Middle frontal gyrus (tissue), 1 donor: ENCODE measurements at regions not wholly inside any gene's neighbourhood (a gene's known extent, or its start where the extent isn't known, plus 50 kb on each side); places are given as distances from the start of the nearest gene placed in this dataset.

Source experiments
- DNase-seq: peaks from one replicate; pipeline ENCODE4 v3.0.0-alpha.2; 2015; ENCODE audit warnings: low spot score; ENCODE audit errors: extremely low spot score

DNA sequence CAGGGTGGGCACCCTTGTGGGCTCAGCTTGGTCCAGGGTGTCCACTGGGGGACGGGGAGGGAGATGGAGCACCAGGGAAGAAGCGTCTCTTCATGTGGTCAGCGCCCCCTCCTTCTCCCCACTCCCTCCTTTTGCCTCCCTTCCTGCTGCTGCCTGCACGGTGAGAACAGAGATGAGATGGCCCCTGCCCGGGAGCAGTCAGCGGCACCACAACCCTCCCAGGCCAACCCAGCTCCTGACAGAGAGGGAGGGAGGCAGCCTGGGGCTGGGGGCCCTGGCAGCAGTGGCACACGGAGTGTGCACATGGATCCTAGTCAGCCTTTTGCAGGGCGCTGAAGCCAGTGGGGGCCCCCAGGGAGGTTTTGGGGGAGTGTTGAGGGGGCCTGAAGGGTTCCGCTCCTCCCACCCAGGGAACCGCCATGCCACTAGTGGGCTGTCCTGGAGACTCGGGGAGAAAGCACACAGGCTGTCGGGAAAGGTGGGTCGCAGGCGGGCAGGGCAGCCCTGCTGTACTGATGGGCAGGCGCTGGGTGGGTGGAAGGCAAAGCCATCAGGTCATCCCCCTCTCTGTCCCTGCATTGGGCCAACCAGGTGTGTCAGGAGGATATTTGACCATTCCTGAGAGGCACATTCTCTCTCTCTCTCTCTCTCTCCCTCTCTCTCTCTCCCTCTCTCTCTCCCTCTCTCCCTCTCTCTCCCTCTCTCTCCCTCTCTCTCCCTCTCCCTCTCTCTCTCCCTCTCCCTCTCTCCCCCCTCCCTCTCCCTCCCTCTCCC is 94.3 kb upstream of the BHLHE23 start:
- no peak for DNase-seq

DNA sequence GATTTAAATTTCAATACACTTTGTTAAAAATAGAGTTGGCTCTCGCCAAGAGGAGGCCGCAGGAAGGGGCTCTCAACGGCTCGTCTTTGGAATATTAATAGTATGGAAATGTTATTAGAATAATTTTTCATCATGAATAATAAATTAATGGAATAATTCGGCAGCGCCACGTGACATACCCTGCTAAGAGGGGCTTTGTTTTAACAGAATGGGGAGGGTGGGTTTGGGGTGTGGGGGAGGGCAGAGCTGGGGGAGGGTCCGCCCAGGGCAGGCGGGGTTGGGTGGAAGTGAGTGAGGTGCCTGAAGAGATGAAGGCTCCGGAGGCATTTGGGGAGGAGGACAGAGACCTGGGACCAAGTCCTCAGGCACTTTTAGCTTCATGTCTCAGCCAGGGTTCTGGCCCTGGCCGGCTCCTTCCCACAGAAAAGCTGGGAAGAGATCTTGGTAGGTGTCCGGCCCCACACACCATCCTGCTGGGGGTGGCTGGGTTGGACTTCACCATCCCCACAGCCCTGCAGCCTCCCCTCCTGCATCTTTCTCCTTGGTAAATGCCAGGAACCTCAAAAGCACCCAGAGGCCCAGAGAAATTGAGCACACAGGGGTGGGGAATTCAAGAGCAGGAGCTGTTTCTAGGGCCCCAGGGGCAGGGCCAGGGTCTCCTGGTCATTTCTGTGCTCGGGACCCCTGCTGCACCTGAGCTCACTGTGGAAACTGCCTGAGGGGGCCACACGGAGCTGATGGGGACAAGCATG is 93.6 kb upstream of the BHLHE23 start:
- DNase-seq: no peak

DNA sequence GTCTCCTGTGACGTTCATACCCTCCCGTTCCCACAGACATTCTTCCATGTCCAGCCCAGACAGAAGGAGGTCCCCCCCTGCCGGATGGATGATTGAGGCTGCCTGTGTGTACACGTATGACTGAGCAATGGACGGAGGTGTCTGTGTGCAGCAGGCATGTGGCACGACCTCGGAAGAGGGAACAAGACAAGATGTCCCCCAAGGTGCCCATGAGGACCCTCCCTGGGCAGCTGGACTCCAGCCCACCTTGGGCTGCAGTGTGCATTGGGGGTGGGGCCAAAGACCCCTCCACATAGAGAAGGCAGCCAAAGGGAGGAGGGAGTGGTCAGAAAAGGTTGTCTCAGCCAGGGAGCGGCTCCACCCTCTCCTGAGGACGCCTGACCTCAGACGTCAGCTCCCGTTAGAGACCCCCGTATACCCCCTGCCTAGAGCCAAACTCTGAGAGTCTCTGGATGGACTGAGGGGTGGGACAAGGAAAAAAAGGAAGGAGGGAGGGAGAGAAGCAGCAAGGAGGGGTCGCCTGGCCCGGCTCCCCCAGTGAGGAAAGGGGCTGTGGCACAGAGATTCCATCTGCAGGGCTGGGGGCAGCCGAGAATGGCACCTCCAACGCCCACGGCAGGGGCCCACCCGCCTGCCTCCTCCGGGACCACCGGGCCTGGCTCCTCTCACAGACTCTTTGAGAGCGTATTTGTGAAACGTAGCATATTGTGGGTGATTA is 92.9 kb upstream of the BHLHE23 start:
- no peak for DNase-seq

DNA sequence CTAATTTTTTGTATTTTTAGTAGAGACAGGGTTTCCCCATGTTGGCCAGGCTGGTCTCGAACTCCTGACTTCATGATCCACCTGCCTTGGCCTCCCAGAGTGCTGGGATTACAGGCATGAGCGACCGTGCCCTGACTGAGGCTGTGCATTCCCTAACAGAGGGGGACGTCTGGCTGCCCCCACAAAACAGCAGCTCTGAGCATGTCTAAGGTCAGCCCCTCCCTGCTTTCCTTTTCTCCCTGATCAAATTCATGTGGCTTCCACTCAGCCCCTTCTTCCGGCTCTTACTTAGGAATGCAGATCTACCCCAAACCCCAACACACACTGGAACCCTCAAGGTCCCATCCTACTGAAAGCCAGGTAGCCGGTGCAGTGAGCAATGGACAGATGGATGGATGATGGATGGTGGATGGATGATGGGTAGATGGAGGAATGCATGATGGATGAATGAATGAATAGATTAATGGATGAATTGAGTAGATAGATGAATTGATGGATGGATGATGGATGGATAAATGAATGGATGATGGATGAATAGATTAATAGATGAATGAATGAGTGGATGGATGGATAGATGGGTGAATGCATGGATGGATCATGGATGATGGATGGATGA is 91.5 kb upstream of the BHLHE23 start:
- no peak for DNase-seq

DNA sequence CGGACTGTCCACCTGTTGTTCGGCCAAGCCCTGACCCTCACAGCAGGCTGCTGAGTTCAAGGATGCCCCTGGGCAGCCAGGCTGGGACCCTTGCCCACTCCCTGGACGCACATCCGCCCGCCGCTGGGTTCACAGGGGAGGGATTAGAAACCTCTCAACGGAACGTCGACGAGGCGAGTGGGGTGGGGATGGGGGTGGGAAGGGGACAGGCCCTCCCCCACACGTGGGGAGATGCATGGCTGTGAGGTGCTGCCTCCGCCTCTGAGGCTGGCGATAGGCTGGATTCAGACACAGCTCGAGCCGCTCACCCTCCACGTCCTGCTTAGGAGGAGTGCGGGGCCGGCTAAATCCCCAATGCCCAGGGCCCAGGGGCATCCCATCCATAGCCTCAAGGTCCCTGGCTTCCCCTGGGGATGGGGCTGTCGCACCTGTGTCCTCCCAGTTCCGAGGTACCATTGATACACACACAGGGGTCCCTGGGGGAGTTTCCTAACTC is 90.6 kb upstream of the BHLHE23 start:
- no peak for DNase-seq

DNA sequence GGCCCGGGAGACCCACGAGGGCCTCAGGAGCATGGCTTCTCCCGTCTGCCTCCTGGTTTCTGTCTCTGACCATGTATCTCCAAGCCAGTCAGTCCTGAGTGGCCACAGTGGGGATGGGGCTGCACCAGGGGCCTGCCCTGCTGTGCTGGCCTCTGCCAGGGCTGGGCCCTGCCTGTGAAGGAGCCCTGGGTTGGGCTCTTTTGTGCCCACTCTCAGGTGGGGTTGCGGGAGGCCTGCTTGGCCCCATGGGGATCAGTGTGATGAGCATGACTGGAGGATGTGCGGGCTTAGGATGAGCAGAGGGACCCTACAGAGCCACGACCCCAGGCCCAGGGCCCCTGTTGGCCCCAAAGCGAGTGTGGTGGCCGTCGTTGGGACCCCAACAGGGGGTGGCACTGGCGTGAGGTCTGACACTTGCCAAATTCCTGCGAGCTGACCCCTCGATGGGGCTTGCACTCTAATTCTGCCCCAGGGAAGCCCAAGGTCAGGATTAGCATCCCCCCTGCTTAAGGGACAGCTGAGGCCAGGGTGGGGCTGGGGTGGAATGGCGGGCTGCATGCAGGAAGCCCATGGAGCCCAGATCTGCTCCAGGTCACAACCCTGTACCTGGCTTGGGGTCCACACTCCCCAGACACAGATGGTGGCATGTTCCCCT is 90.0 kb upstream of the BHLHE23 start:
- no peak for DNase-seq

DNA sequence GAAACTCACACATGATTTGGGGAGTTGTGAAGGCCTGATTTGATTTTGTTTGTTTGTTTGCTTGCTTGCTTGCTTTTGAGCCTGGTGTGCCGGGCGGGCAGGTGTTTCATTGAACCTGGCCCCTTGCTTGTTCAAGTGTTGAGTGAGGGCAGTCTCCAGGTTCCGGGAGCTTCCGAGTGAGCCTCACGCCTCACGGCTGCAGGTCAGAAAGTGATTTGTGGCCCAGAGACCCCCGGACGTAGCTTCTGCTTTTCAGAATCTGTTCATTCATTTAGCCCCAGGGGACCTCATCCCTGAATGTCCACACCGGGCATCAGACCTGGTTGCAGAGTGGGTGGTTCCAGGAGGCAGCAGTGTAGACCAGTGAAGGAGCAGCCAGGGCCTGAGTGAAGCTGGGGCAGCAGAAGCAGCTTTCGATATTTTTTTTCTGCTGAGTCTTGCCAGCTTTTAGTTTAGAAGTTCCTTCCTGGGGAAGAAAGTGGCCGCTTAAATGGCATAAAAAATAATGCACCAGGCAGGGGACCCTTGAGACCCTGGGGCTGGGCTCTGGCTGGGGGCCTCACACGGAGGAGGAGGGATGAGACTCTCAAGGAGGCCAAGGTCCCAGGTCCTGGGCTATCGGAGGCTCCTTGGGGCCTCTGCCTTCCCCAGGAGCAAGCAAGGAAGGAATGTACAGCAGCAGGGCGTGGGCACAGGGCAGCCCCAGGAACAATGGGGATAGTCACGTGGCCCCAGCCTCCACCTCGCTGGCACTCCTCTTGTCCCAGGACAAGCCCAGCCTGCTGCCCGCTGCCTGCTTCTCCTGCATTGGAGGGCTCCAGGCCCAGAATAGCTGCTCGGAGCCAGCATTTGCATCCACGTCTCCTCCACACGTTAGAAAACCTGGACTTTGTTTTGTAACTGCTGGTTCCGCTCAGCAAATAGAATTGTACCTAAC is 89.2 kb upstream of the BHLHE23 start:
- no peak for DNase-seq

DNA sequence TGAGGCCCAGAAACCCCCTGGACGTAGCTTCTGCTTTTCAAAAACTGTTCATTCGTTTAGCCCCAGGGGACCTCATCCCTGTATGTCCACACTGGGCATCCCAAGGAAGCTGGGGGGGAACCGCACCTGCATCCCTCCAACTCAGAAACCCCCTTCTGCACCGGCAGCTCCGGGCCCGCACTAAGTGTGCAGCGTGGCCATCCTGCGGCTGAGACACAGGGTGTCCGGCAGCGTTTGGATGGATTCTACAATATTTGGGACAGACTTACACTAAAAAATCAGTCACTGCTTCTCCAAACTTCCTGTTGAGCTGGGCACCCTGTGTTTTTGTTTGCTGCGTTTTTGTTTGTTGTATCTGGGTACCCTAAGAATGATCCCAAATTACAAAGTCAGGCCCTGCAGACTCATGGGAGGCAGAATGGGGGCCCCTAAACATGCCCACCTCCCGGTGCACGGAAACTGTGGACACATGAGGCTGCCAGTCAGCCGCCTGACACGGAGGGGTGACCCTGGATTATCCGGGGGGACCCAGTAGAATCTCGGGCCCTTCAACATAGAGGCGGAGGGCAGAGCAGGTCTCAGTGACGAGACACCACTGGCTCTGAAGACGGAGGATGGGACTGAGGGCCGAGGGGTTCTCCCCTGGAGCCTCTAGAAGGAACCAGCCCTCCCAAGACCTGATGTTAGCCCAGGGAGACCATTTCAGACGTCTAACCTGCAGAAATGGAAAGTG is 88.2 kb upstream of the BHLHE23 start:
- DNase-seq: no peak

DNA sequence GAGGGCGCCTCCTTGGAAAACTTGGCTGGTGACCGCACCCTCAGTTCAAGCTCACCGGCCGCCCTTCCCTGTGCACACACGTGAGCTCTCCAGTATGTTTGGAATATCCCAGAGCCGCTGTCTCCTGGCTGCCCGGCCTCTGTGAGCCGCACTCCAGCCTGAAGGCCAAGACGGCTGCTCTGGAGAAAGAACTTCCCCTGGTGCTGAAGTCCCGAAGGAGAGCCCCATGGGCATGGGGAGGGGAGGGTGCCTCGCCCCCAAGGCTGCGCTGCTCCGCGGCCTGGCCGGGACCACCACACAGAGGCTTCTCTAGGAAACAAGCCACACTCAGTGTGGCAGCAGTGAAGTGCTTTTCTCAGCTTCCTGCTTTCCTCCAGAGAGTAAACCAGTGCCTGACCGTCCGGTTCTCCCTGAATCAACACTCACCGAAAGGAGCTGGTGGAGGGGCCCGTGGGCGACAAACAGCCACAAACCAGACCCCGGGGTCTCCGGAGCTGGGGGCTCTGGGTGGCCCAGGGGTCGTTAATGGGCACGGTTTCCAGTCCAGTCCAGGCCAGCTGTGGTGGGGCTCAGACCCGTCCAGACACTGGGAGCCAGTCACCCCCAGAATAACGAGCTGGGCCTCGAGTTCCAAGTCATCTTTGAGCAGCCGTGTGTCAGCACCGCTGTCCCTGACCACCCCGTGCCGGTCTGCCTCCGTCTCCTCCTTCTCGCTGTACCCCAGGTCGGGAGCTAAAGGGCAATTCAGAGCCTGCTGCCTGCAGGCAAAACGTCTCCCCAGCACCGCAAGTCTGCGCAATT is 87.4 kb upstream of the BHLHE23 start:
- DNase-seq: no peak

DNA sequence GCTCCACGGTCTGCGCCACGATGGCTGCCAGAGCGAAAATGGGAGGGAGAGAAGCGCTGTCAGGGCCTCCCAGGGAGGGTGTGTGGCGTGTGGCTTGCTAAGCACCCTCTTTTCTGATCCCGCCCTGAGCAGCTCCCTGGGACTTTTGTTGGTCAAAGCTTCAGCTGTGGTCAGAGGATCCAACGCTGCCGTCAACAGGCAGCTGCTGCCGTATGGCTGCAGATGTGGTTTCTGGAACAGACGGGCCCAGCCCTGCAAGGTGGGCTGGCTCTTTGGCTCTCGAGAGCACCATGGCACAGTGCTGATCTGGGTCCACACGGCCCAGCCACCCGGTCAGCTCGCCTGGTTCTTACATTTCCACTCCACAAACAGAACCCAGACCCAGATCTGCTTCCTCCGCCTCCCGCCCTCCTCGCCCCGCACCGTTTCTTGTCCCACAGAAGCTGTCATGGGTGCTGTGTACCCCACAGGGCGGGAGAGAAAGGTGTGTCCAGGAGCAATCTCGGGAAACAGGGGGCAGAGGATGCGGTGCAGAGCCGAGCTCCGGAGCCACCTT is 86.0 kb upstream of the BHLHE23 start:
- no peak for DNase-seq

DNA sequence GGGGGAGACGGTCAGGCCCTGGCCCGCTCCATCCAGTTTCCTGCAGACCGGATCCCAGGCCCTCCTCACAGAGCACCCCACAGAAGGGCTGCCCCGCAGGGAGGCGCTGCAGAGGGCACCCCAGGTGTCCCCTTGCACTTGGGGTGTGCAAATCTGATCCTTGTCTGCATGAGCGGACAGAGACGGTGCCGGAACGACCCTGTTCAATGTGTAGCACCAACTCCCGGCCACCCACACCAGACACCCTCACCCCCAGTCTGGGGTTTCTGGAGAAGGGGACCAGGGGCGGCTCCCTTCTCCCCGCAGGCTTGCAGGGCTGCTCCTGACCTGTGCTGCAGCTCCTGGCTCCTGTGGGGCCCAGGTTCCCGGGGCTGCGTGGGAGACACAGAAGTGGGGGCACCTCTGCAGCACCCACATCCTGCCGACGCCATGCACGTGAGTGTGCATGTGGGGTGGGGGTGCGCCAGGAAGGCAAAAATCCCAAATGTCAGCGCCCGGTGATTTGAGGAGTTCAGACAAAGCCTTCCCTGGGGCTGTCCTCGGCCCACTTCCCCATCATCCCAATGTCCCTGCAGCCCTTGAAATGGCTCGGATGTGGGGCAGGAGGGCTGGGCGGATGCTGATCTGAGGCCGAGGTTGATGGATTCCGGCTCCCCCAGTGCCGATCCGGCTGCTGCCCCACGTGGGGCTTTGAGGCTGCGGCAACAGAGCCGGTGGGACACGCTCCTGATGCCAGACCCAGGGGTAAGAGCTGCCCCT is 85.3 kb upstream of the BHLHE23 start:
- no peak for DNase-seq

DNA sequence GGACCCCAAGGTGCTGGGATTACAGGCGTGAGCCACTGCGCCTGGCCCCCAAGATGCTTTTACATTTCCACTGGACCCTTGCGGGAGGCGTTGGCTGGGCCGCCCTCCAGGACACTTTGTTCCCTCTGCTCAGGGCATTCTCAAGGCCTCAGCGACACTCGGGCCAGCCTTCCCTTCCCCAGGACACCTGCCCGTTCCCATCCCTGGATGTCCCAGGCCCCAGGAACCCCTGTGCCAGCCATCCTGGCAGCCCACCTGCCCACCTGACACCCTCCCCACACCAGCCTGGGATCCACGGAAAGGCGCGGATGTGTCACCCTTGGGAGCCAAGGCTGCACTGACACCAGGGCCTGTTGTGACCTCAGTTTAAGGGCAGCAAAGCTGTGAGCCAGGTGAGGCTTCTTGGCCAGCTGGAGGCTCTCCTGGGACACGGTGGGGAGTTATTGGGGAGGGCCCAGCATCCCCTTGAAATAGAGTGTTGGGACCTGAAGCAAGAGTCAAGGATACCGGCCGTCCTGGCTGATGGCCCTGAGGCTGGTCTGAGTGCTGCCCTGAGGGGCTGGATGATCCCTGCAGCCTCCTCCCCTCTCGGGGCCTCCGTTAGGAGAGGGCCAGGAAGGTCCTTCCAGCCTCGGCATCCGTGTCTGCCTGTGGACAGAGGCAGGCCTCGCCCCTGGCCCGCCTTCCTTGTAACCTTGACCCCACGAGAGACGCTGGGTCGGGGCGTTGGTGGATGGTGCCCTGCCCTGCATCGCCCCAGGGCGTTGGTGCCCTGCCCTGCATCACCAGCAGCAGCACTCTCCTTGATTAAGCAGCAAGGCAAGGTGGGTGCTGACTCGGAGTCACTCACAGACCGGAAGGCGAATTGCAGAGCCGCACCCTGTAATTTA is 84.2 kb upstream of the BHLHE23 start:
- no peak for DNase-seq

DNA sequence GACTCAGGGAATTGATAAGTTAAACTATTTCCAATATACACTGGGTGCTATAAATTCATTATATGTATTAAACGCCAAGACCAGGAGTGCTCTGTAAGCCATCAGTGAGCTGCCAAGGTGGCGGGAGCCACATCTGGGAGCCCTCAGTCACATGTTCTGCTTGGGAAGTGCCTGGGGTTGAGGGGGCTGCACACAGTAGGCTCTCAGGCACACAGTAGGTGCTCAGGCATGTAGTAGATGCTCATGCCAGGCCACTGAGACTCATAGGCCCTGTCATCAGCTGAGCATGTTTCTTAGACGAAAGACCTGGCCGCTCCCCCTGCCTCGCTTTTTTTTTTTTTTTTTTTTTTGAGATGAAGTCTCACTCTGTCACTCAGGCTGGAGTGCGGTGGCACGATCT is 83.3 kb upstream of the BHLHE23 start:
- no peak for DNase-seq

DNA sequence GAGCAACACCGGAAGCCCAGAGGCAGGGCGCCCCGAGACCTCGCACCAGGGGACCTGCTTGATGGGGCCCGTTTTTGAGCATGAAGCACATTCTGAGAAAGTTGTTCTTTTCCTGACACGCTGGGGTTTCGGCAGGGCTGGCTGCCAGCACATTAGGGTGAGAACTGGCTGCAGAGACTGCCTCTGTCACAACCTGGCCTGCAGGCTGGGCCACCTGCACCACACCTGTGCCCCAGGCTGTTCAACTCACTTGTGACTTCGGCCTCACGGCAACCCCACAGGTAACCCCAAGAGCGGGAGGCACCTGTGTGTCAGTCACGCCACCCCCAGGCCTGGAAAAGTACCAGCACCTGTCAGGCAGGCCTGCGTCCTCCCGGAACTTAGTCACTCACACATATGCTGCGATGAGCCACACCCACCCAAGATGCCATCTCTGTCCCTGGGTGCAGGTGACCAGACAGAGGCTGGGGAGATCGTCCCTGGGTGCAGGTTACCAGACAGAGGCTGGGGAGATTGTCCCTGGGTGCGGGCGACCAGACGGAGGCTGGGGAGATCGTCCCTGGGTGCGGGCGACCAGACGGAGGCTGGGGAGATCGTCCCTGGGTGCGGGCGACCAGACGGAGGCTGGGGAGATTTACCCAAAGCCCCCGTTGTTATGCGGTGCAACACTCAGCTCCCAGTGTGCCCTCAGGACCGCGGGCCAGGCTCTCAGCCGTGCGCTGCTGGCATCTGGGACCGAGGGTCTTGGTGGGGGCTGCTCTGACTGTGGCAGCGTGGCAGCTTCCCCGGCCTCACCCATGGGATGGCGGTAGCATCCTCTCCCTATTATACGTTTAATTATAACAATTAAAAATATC is 82.5 kb upstream of the BHLHE23 start:
- no peak for DNase-seq

DNA sequence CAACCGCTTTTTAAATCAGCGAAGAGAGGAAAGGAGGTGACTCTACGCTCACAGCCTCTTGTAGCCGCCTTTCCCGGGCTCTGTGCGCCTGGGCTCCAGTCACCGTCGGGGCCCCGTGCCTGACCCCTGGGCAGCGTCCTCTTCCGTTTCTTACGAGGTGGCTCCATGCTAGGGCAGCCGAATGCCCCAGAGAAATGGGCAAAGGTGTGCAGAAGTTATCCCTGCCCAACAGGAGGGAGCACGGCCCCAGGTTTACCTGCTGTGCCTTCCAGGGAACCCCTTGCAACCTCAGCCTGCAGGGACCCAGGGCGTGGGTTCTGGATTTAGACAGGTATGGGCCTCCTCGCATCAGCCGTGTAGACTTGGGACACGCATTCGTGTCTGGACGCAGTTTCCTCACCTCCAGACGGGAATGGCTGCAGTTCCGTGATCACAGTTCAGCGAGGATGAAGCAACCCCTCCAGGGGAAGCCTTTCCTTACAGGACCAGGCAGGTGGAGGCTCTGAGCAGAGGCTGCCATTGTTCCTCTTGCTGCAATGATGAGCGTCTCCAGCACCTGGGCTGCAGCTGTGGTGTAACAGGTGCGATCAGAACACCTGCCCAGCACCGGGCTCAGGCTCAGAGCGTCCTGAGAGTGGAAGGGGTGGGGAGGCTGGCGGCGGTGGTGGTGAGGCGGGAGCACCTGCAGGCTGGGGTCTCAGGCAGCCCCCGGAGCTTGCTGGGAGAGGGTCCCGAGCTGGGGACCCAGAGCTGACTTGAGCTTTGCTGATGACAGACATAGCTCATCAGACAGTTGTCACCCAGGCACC is 81.3 kb upstream of the BHLHE23 start:
- no peak for DNase-seq
